Right lobe of liver (tissue), 4 donors: ENCODE measurements at regions not wholly inside any gene's neighbourhood (a gene's known extent, or its start where the extent isn't known, plus 50 kb on each side); places are given as distances from the start of the nearest gene placed in this dataset.

ENCODE experiments used
- POLR2A ChIP-seq: fragments of 450-650 bp; IDR thresholded peaks from one replicate; pipeline ENCODE4 v1.6.1; 2017; ENCODE audit warnings: antibody characterized with exemption, mild to moderate bottlenecking
- TF ChIP-seq, protein P1 (sequence below), 4 donors: fragments of 200-600 bp in 3 of 4; fragments of 450-650 bp in 1 of 4; IDR thresholded peaks; one replicate each; pipeline versions ENCODE4 v1.5.1 to v1.8.0; 2016 to 2022; ENCODE audit warnings: antibody characterized with exemption in 4 of 4, mild to moderate bottlenecking in 2 of 4
- donor health status: DM: no; HTN: no; CAD: no.
- donor health status: DM: no; HTN: no; CAD: no.
- donor health status: DM: no; HTN: yes; CAD: no.

DNA sequence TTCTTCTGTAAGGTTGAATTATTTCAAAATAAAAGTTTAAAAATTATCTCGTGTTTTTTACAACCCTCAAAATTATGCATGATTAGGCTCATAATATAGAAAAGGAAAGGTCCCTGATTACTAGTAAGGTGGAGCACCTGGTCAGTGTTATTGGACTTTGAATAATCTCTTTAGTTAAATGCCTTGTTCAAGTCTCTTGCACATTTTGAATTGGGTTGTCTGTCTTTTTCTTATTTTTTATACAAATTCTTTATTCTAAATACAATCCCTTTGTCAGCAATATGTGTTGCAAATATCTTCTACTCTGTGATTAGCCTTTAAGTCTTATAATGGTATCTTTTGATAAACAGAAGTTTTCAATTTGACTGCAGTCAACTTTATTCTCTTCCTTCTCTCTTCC lies 100.7 kb upstream of the TNFSF4 start:
- TF ChIP-seq, protein P1, sequence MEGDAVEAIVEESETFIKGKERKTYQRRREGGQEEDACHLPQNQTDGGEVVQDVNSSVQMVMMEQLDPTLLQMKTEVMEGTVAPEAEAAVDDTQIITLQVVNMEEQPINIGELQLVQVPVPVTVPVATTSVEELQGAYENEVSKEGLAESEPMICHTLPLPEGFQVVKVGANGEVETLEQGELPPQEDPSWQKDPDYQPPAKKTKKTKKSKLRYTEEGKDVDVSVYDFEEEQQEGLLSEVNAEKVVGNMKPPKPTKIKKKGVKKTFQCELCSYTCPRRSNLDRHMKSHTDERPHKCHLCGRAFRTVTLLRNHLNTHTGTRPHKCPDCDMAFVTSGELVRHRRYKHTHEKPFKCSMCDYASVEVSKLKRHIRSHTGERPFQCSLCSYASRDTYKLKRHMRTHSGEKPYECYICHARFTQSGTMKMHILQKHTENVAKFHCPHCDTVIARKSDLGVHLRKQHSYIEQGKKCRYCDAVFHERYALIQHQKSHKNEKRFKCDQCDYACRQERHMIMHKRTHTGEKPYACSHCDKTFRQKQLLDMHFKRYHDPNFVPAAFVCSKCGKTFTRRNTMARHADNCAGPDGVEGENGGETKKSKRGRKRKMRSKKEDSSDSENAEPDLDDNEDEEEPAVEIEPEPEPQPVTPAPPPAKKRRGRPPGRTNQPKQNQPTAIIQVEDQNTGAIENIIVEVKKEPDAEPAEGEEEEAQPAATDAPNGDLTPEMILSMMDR (IDR thresholded peaks at IDR 0.05), result no peak
- no peak for TF ChIP-seq POLR2A
